Keratinocyte (primary cell): ENCODE measurements at regions not wholly inside any gene's neighbourhood (a gene's known extent, or its start where the extent isn't known, plus 50 kb on each side); places are given as distances from the start of the nearest gene placed in this dataset.

ENCODE experiments used
- EZH2 ChIP-seq: IDR thresholded peaks from one replicate; pipeline ENCODE4 v1.6.1; 2012; ENCODE audit warnings: inconsistent platforms, mild to moderate bottlenecking, low read length, moderate library complexity
- TF ChIP-seq, protein P1 (sequence below), 3 experiments: IDR thresholded peaks in 1 of 3; conservative IDR thresholded peaks in 1 of 3; optimal IDR thresholded peaks in 1 of 3; 2 replicates in 2 of 3; 3 replicates in 1 of 3; pipeline versions ENCODE3 to v1.5.1; 2011; ENCODE audit warnings: low read length in 3 of 3, mild to moderate bottlenecking in 3 of 3, moderate library complexity in 2 of 3, control low read depth in 1 of 3, inconsistent platforms in 1 of 3; ENCODE audit not compliant: insufficient read depth in 2 of 3; ENCODE audit errors: extremely low read depth in 1 of 3

- TF ChIP-seq, protein P1, sequence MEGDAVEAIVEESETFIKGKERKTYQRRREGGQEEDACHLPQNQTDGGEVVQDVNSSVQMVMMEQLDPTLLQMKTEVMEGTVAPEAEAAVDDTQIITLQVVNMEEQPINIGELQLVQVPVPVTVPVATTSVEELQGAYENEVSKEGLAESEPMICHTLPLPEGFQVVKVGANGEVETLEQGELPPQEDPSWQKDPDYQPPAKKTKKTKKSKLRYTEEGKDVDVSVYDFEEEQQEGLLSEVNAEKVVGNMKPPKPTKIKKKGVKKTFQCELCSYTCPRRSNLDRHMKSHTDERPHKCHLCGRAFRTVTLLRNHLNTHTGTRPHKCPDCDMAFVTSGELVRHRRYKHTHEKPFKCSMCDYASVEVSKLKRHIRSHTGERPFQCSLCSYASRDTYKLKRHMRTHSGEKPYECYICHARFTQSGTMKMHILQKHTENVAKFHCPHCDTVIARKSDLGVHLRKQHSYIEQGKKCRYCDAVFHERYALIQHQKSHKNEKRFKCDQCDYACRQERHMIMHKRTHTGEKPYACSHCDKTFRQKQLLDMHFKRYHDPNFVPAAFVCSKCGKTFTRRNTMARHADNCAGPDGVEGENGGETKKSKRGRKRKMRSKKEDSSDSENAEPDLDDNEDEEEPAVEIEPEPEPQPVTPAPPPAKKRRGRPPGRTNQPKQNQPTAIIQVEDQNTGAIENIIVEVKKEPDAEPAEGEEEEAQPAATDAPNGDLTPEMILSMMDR (optimal IDR thresholded peaks at IDR 0.05 in 1 of 3, IDR thresholded peaks at IDR 0.05 in 1 of 3, conservative IDR thresholded peaks at IDR 0.05 in 1 of 3; ENCODE audit: extremely low read depth in 1 of 3, insufficient read depth in 2 of 3, low read length in 3 of 3), result no peak
- TF ChIP-seq EZH2, result no peak
Observed at GRCh38 chr10:111523016-111523415, 446.2 kb downstream of the ADRA2A start.
